Kidney (tissue), 13 donors: ENCODE measurements at regions not wholly inside any gene's neighbourhood (a gene's known extent, or its start where the extent isn't known, plus 50 kb on each side); places are given as distances from the start of the nearest gene placed in this dataset.

Experiments used
- DNase-seq, 5 donors: peaks; one replicate each; pipeline ENCODE4 v3.0.0-alpha.2; 2013 to 2020
- FAIRE-seq: peaks from 2 replicates; lab custom pipeline; 2012; peaks lifted over from hg19 to GRCh38; lab: Jason Lieb, UNC
- H3K27ac ChIP-seq, 2 donors: one replicate each; pipeline ENCODE4 v1.7.0; 2013; ENCODE audit warnings: low read depth in 2 of 2, low read length in 2 of 2, inconsistent platforms in 1 of 2
- H3K27me3 ChIP-seq: one replicate; pipeline ENCODE4 v1.7.1; 2013; ENCODE audit warnings: low read length, inconsistent platforms; ENCODE audit not compliant: control insufficient read depth, insufficient read depth
- H3K36me3 ChIP-seq, 3 donors: one replicate each; pipeline versions ENCODE4 v1.7.0 to v1.7.1; 2013; ENCODE audit warnings: low read length in 3 of 3, control low read depth in 1 of 3, inconsistent platforms in 1 of 3; ENCODE audit not compliant: insufficient read depth in 3 of 3, control insufficient read depth in 2 of 3
- H3K4me1 ChIP-seq, 3 donors: one replicate each; pipeline versions ENCODE4 v1.7.0 to v1.7.1; 2013; ENCODE audit warnings: low read length in 3 of 3, inconsistent platforms in 1 of 3, low read depth in 1 of 3; ENCODE audit not compliant: control insufficient read depth in 2 of 3, insufficient read depth in 2 of 3
- H3K4me3 ChIP-seq, 3 donors: one replicate each; pipeline versions ENCODE4 v1.7.0 to v1.8.1; 2013; ENCODE audit warnings: low read length in 3 of 3, control low read depth in 1 of 3, inconsistent platforms in 1 of 3
- H3K9ac ChIP-seq, 3 donors: one replicate each; pipeline versions ENCODE4 v1.7.0 to v1.7.1; 2013; ENCODE audit warnings: low read length in 3 of 3, control low read depth in 1 of 3, inconsistent platforms in 1 of 3
- H3K9me3 ChIP-seq, 3 donors: one replicate each; pipeline versions ENCODE4 v1.7.0 to v1.7.1; 2013; ENCODE audit warnings: low read length in 3 of 3, control low read depth in 1 of 3, inconsistent platforms in 1 of 3; ENCODE audit not compliant: control insufficient read depth in 2 of 3, insufficient read depth in 1 of 3
- CTCF ChIP-seq: IDR thresholded peaks from 3 replicates; pipeline ENCODE4 v1.5.1; 2012; ENCODE audit warnings: mild to moderate bottlenecking, moderate library complexity, borderline replicate concordance; ENCODE audit not compliant: insufficient read depth; ENCODE audit errors: extremely low read depth
- intact Hi-C: fragments of 100-400 bp; cut with DNase I; formaldehyde crosslinking; loops from one replicate; pipeline ENCODE4 v1.11.1; 2022
- donor health status: control.
- donor health status: control.
- donor health status: control.
- donor health status: control.
- donor health status: control.
- donor health status: DM: yes; HTN: yes; CAD: no.
- donor health status: Normal renal cell carcinoma (clear cell type).

- no peak for DNase-seq
- H3K27me3 ChIP-seq: no peaks in the 10 kb centered on the region
- H3K36me3 ChIP-seq: no peaks in the 10 kb centered on the region
- H3K27ac ChIP-seq: no peak overlapping the region
- H3K4me1 ChIP-seq: no peaks in the 10 kb centered on the region
- H3K9me3 ChIP-seq: no peaks in the 10 kb centered on the region
- no peak for FAIRE-seq
- intact Hi-C loops: no loop called here
- H3K4me3 ChIP-seq: no peak overlapping the region
- no peak overlapping the region for H3K9ac ChIP-seq
- no peak for TF ChIP-seq CTCF
Measured at GRCh38 chr13:106887686-106888085, 319.7 kb upstream of the ARGLU1 start.

GRCh38 chr13:106883976-106884375, 316.0 kb upstream of the ARGLU1 start:
- H3K27ac ChIP-seq: no peak overlapping the region
- no peak for DNase-seq
- H3K4me1 ChIP-seq: no peaks in the 10 kb centered on the region
- FAIRE-seq: no peak
- no peak for TF ChIP-seq CTCF
- intact Hi-C loops: no loop called here
- H3K4me3 ChIP-seq: no peak overlapping the region
- H3K36me3 ChIP-seq: no peaks in the 10 kb centered on the region
- H3K27me3 ChIP-seq: no peaks in the 10 kb centered on the region
- H3K9me3 ChIP-seq: no peaks in the 10 kb centered on the region
- H3K9ac ChIP-seq: no peak overlapping the region

- H3K9me3 ChIP-seq: no peaks in the 10 kb centered on the region
- no peak overlapping the region for H3K4me3 ChIP-seq
- TF ChIP-seq CTCF: no peak
- no peak overlapping the region for H3K9ac ChIP-seq
- no peak overlapping the region for H3K27ac ChIP-seq
- FAIRE-seq: no peak
- intact Hi-C loops: no loop called here
- H3K36me3 ChIP-seq: no peaks in the 10 kb centered on the region
- no peaks in the 10 kb centered on the region for H3K27me3 ChIP-seq
- DNase-seq: no peak
- H3K4me1 ChIP-seq: no peaks in the 10 kb centered on the region
Measured at GRCh38 chr13:106882246-106882645, 314.3 kb upstream of the ARGLU1 start.

- Histone ChIP-seq H3K9ac (no peak overlapping the region), H3K27me3 (no peaks in the 10 kb centered on the region), H3K9me3 (no peaks in the 10 kb centered on the region), H3K4me3 (no peak overlapping the region), H3K4me1 (no peaks in the 10 kb centered on the region), H3K36me3 (no peaks in the 10 kb centered on the region), H3K27ac (no peak overlapping the region)
- intact Hi-C loops: no loop called here
- TF ChIP-seq CTCF: no peak
- FAIRE-seq (no peak), DNase-seq (no peak)
Measured at GRCh38 chr13:106879806-106880205, 311.9 kb upstream of the ARGLU1 start.
